GM19035 (cell line): ENCODE measurements at regions not wholly inside any gene's neighbourhood (a gene's known extent, or its start where the extent isn't known, plus 50 kb on each side); places are given as distances from the start of the nearest gene placed in this dataset.
"Not testable (repeated sequence)": the region's sequence is repeated elsewhere in the genome, so short reads cannot be mapped to it uniquely, and the experiment has no call there.

ENCODE experiments used
- ATAC-seq: cut with Tn5 transposase; IDR thresholded peaks from one replicate; pipeline ENCODE4 v1.9.1; 2021; ENCODE audit not compliant: unreplicated experiment

DNA sequence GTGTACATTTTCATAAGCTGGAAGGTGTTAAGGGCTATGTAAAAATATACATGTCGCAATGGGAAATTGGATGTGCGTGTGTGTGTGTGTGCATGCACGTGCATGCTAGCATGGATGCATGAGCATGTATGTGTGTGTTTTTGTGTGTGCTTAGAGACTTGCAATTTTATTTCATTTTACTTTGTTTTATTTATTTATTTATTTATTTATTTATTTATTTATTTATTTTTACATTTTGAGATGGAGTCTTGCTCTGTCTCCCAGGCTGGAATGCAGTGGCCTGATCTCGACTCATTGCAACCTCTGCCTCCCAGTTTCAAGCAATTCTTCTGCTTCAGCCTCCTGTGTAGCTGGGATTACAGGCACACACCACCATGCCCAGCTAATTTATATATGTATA is 50.4 kb upstream of the CDH9 start:
- ATAC-seq, result not testable (repeated sequence)
